Caco-2 (cell line): ENCODE measurements at regions not wholly inside any gene's neighbourhood (a gene's known extent, or its start where the extent isn't known, plus 50 kb on each side); places are given as distances from the start of the nearest gene placed in this dataset.

Experiments used
- BruUV-seq: library from RNA; stranded (reverse); fragments of 400-500 nt; replicated peaks from 2 replicates; lab custom pipeline; 2021; lab: Mats Ljungman, UMichigan
- CTCF ChIA-PET: fragments of 300-600 bp; sonication (Branson Sonifier 250); formaldehyde crosslinking; loops from one replicate; lab custom pipeline; 2022; ENCODE audit warnings: antibody characterized with exemption; lab: Charles Lee
- POLR2A ChIA-PET: fragments of 300-600 bp; sonication (Branson Sonifier 250); formaldehyde crosslinking; loops from one replicate; lab custom pipeline; 2022; ENCODE audit warnings: antibody characterized with exemption; lab: Charles Lee
- DNase-seq, 2 experiments: peaks; one replicate each; pipeline versions ENCODE4 v3.0.0 to v3.0.0-alpha.2; 2020 to 2022
- H3K27me3 ChIP-seq: replicated peaks from 2 replicates; pipeline ENCODE4 v1.6.0; 2011; ENCODE audit warnings: low read length; ENCODE audit not compliant: control insufficient read depth, insufficient read depth
- H3K36me3 ChIP-seq: 2 replicates; pipeline ENCODE4 v1.5.1; 2011; ENCODE audit warnings: low read length; ENCODE audit not compliant: control insufficient read depth, insufficient read depth
- H3K4me1 ChIP-seq: fragments of 250-450 bp; sonication (Bioruptor Pico); 2 replicates; pipeline ENCODE4 v1.5.1; 2020; ENCODE audit warnings: mild to moderate bottlenecking
- H3K4me3 ChIP-seq: 2 replicates; pipeline ENCODE4 v1.5.1; 2011; ENCODE audit warnings: low read depth, mild to moderate bottlenecking, control low read depth, low read length
- H3K9me3 ChIP-seq: fragments of 250-450 bp; sonication (Bioruptor Pico); 2 replicates; pipeline ENCODE4 v1.5.1; 2020; ENCODE audit warnings: mild to moderate bottlenecking, moderate library complexity
- H3K27ac Mint-ChIP-seq: one replicate; pipeline ENCODE4 v1.8.0; 2022; ENCODE audit warnings: mixed read lengths; ENCODE audit not compliant: unreplicated experiment
- H3K27me3 Mint-ChIP-seq: one replicate; pipeline ENCODE4 v1.8.0; 2022; ENCODE audit warnings: mixed read lengths; ENCODE audit not compliant: insufficient read depth, unreplicated experiment
- H3K36me3 Mint-ChIP-seq: one replicate; pipeline ENCODE4 v1.8.0; 2022; ENCODE audit warnings: mild to moderate bottlenecking, mixed read lengths; ENCODE audit not compliant: insufficient read depth, unreplicated experiment
- H3K4me1 Mint-ChIP-seq: one replicate; pipeline ENCODE4 v1.8.0; 2022; ENCODE audit warnings: low read depth, mixed read lengths; ENCODE audit not compliant: unreplicated experiment
- H3K4me3 Mint-ChIP-seq: one replicate; pipeline ENCODE4 v1.8.0; 2022; ENCODE audit warnings: mild to moderate bottlenecking, moderate library complexity, mixed read lengths; ENCODE audit not compliant: unreplicated experiment
- H3K9me3 Mint-ChIP-seq: one replicate; pipeline ENCODE4 v1.8.0; 2022; ENCODE audit warnings: mixed read lengths; ENCODE audit not compliant: unreplicated experiment
- intact Hi-C: fragments of 100-400 bp; cut with micrococcal nuclease; formaldehyde crosslinking; loops from one replicate; pipeline ENCODE4 v1.10.0; 2022; ENCODE audit not compliant: unreplicated experiment
- TF ChIP-seq, protein P1 (sequence below), 2 experiments: fragments of 200-600 bp in 1 of 2; IDR thresholded peaks; 1 replicate in 1 of 2; 2 replicates in 1 of 2; pipeline versions ENCODE4 v1.5.1 to v1.8.0; 2011 to 2022; ENCODE audit warnings: antibody characterized with exemption in 1 of 2, control low read depth in 1 of 2, inconsistent platforms in 1 of 2, low read depth in 1 of 2, low read length in 1 of 2, mild to moderate bottlenecking in 1 of 2, moderate library complexity in 1 of 2; ENCODE audit not compliant: insufficient read depth in 1 of 2, severe bottlenecking in 1 of 2, unreplicated experiment in 1 of 2

DNA sequence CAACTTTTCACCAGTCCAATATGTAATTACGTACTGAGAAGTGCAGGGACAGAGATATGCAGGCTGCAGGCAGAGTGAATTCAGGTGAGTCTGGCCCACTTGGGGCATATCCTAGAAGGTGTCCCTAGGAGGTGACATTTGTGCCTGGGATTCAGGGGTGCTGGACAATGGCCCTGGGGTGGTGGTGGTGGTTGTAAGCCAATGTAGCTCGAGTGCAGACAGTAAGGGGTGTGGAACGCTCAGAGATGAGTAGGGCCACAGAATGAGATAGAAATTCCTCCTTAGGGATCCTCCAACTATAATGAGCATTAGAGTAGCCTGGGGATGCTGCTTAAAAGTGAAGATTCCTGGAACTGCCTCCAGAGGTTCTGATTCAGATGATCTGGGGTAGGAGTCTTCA, 221.7 kb upstream of the MPHOSPH6 start:
- no peaks in the 10 kb centered on the region; the same call in none of the 2 replicates for H3K27me3 ChIP-seq
- BruUV-seq = no TSS peak
- Mint-ChIP-seq H3K4me1 (peaks cover 17% of the 10 kb centered on the region), H3K27ac (no peak overlapping the region), H3K27me3 (peaks cover 6% of the 10 kb centered on the region), H3K36me3 (no peaks in the 10 kb centered on the region), H3K4me3 (no peak overlapping the region), H3K9me3 (no peaks in the 10 kb centered on the region)
- TF ChIP-seq, protein P1, sequence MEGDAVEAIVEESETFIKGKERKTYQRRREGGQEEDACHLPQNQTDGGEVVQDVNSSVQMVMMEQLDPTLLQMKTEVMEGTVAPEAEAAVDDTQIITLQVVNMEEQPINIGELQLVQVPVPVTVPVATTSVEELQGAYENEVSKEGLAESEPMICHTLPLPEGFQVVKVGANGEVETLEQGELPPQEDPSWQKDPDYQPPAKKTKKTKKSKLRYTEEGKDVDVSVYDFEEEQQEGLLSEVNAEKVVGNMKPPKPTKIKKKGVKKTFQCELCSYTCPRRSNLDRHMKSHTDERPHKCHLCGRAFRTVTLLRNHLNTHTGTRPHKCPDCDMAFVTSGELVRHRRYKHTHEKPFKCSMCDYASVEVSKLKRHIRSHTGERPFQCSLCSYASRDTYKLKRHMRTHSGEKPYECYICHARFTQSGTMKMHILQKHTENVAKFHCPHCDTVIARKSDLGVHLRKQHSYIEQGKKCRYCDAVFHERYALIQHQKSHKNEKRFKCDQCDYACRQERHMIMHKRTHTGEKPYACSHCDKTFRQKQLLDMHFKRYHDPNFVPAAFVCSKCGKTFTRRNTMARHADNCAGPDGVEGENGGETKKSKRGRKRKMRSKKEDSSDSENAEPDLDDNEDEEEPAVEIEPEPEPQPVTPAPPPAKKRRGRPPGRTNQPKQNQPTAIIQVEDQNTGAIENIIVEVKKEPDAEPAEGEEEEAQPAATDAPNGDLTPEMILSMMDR (IDR thresholded peaks at IDR 0.05; ENCODE audit: insufficient read depth in 1 of 2, low read depth in 1 of 2, low read length in 1 of 2, severe bottlenecking in 1 of 2, unreplicated experiment in 1 of 2) = no peak
- intact Hi-C loops = no loop called here
- H3K9me3 ChIP-seq = no peaks in the 10 kb centered on the region
- ChIA-PET CTCF (no interaction called here), POLR2A (no interaction called here)
- DNase-seq = no peak
- no peaks in the 10 kb centered on the region for H3K36me3 ChIP-seq
- H3K4me3 ChIP-seq = no peak overlapping the region
- H3K4me1 ChIP-seq = peaks cover 6% of the 10 kb centered on the region

DNA sequence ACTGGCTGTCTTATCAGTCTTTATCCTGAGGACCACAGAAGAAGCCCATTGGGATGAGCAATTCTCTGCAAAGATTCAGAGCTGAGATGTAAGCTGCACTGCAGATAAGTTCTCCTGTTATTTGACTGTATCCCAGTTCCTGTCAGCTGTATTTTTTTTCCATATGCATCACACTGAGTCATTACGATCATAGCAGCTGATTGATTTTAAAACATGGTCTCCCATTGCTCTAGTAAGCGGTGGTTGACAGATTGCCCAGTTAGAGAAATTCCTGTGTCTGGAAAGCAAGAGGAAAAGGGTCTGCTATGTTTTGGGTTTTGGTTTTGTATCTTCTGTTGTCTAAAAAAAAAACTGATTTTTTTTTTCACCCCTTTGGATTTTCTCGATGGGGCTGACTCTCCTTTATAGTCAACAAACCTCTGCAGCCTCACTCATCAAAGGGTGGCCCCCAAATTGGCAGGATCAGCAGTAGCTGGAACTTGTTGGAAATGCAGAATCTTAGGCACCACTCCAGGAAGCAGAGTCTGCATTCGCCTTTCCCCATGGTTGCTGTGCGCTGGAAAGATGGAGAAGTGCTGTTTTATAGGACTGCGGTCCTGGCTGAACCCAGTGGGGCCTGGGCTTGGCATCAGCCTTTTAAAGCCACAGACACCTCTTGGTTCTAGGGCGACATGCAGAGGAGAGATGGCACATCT, 220.1 kb upstream of the MPHOSPH6 start:
- Histone ChIP-seq H3K4me3 (no peak overlapping the region), H3K4me1 (peaks cover 4% of the 10 kb centered on the region), H3K36me3 (no peaks in the 10 kb centered on the region), H3K9me3 (no peaks in the 10 kb centered on the region), H3K27me3 (no peaks in the 10 kb centered on the region; the same call in none of the 2 replicates)
- CTCF ChIA-PET = no interaction called here
- Mint-ChIP-seq H3K27me3 (peaks cover 6% of the 10 kb centered on the region), H3K9me3 (no peaks in the 10 kb centered on the region), H3K4me3 (no peak overlapping the region), H3K36me3 (no peaks in the 10 kb centered on the region), H3K4me1 (peaks cover 1% of the 10 kb centered on the region), H3K27ac (no peak overlapping the region)
- BruUV-seq = no TSS peak
- TF ChIP-seq, protein P1 (IDR thresholded peaks at IDR 0.05; ENCODE audit: insufficient read depth in 1 of 2, low read depth in 1 of 2, low read length in 1 of 2, severe bottlenecking in 1 of 2, unreplicated experiment in 1 of 2) = no peak
- intact Hi-C loops = no loop called here
- no peak for DNase-seq
- POLR2A ChIA-PET = no interaction called here

DNA sequence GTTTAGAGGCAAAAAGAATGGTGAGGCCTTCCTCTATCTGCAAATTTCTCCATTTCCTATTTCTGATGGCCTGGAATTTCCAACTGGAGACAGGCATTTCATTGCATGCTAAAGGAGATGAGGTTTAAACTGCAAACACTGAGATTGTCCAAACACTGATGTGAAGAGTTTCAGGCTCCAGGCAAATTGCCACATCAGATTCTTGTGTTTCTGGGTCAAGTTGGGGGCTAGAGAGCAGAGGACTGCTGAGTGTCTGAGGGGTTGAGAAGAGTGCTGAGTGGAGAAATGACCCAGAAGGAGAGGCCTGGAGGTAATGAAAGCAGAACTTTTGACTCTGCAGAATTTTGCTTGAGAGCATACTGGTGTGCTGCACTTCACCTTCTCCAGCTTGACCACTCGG, 216.7 kb upstream of the MPHOSPH6 start:
- no peak for DNase-seq
- Histone ChIP-seq H3K4me3 (no peak overlapping the region), H3K27me3 (no peaks in the 10 kb centered on the region; the same call in none of the 2 replicates), H3K4me1 (no peaks in the 10 kb centered on the region), H3K9me3 (no peaks in the 10 kb centered on the region), H3K36me3 (no peaks in the 10 kb centered on the region)
- ChIA-PET CTCF (no interaction called here), POLR2A (no interaction called here)
- intact Hi-C loops = no loop called here
- Mint-ChIP-seq H3K9me3 (no peaks in the 10 kb centered on the region), H3K4me1 (no peaks in the 10 kb centered on the region), H3K27ac (no peak overlapping the region), H3K36me3 (no peaks in the 10 kb centered on the region), H3K27me3 (peaks cover 11% of the 10 kb centered on the region), H3K4me3 (no peak overlapping the region)
- BruUV-seq = no TSS peak
- TF ChIP-seq, protein P1 (IDR thresholded peaks at IDR 0.05; ENCODE audit: insufficient read depth in 1 of 2, low read depth in 1 of 2, low read length in 1 of 2, severe bottlenecking in 1 of 2, unreplicated experiment in 1 of 2) = no peak
